Caco-2 (cell line): ENCODE measurements at regions not wholly inside any gene's neighbourhood (a gene's known extent, or its start where the extent isn't known, plus 50 kb on each side); places are given as distances from the start of the nearest gene placed in this dataset.

Experiments
- BruUV-seq: library from RNA; stranded (reverse); fragments of 400-500 nt; replicated peaks from 2 replicates; lab custom pipeline; 2021; lab: Mats Ljungman, UMichigan
- CTCF ChIA-PET: fragments of 300-600 bp; sonication (Branson Sonifier 250); formaldehyde crosslinking; loops from one replicate; lab custom pipeline; 2022; ENCODE audit warnings: antibody characterized with exemption; lab: Charles Lee
- POLR2A ChIA-PET: fragments of 300-600 bp; sonication (Branson Sonifier 250); formaldehyde crosslinking; loops from one replicate; lab custom pipeline; 2022; ENCODE audit warnings: antibody characterized with exemption; lab: Charles Lee
- DNase-seq, 2 experiments: peaks; one replicate each; pipeline versions ENCODE4 v3.0.0 to v3.0.0-alpha.2; 2020 to 2022
- H3K27me3 ChIP-seq: replicated peaks from 2 replicates; pipeline ENCODE4 v1.6.0; 2011; ENCODE audit warnings: low read length; ENCODE audit not compliant: control insufficient read depth, insufficient read depth
- H3K36me3 ChIP-seq: 2 replicates; pipeline ENCODE4 v1.5.1; 2011; ENCODE audit warnings: low read length; ENCODE audit not compliant: control insufficient read depth, insufficient read depth
- H3K4me1 ChIP-seq: fragments of 250-450 bp; sonication (Bioruptor Pico); 2 replicates; pipeline ENCODE4 v1.5.1; 2020; ENCODE audit warnings: mild to moderate bottlenecking
- H3K4me3 ChIP-seq: 2 replicates; pipeline ENCODE4 v1.5.1; 2011; ENCODE audit warnings: low read depth, mild to moderate bottlenecking, control low read depth, low read length
- H3K9me3 ChIP-seq: fragments of 250-450 bp; sonication (Bioruptor Pico); 2 replicates; pipeline ENCODE4 v1.5.1; 2020; ENCODE audit warnings: mild to moderate bottlenecking, moderate library complexity
- H3K27ac Mint-ChIP-seq: one replicate; pipeline ENCODE4 v1.8.0; 2022; ENCODE audit warnings: mixed read lengths; ENCODE audit not compliant: unreplicated experiment
- H3K27me3 Mint-ChIP-seq: one replicate; pipeline ENCODE4 v1.8.0; 2022; ENCODE audit warnings: mixed read lengths; ENCODE audit not compliant: insufficient read depth, unreplicated experiment
- H3K36me3 Mint-ChIP-seq: one replicate; pipeline ENCODE4 v1.8.0; 2022; ENCODE audit warnings: mild to moderate bottlenecking, mixed read lengths; ENCODE audit not compliant: insufficient read depth, unreplicated experiment
- H3K4me1 Mint-ChIP-seq: one replicate; pipeline ENCODE4 v1.8.0; 2022; ENCODE audit warnings: low read depth, mixed read lengths; ENCODE audit not compliant: unreplicated experiment
- H3K4me3 Mint-ChIP-seq: one replicate; pipeline ENCODE4 v1.8.0; 2022; ENCODE audit warnings: mild to moderate bottlenecking, moderate library complexity, mixed read lengths; ENCODE audit not compliant: unreplicated experiment
- H3K9me3 Mint-ChIP-seq: one replicate; pipeline ENCODE4 v1.8.0; 2022; ENCODE audit warnings: mixed read lengths; ENCODE audit not compliant: unreplicated experiment
- intact Hi-C: fragments of 100-400 bp; cut with micrococcal nuclease; formaldehyde crosslinking; loops from one replicate; pipeline ENCODE4 v1.10.0; 2022; ENCODE audit not compliant: unreplicated experiment
- TF ChIP-seq, protein P1 (sequence below), 2 experiments: fragments of 200-600 bp in 1 of 2; IDR thresholded peaks; 1 replicate in 1 of 2; 2 replicates in 1 of 2; pipeline versions ENCODE4 v1.5.1 to v1.8.0; 2011 to 2022; ENCODE audit warnings: antibody characterized with exemption in 1 of 2, control low read depth in 1 of 2, inconsistent platforms in 1 of 2, low read depth in 1 of 2, low read length in 1 of 2, mild to moderate bottlenecking in 1 of 2, moderate library complexity in 1 of 2; ENCODE audit not compliant: insufficient read depth in 1 of 2, severe bottlenecking in 1 of 2, unreplicated experiment in 1 of 2

DNA sequence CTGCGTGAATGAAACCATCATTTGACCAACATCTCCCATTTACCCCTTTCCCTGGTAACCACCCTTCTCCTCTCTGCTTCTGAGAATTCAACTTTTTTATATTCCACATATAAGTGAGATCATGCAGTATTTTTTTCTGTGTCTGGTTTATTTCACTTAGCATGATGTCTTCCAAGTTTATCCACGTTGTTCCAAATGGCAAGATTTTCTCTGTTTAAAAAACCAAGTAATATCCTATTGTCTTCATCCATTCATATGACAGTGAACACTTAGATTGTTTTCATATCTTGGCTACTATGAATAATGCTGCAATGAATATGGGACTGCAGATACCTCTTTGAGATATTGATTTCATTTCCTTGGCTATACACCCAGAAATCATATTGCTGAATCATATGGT, 362.4 kb upstream of the SLC7A11 start:
- no peak overlapping the region for H3K4me3 ChIP-seq
- Mint-ChIP-seq H3K27ac (no peak overlapping the region), H3K4me3 (no peak overlapping the region), H3K36me3 (no peaks in the 10 kb centered on the region), H3K9me3 (no peaks in the 10 kb centered on the region), H3K4me1 (no peaks in the 10 kb centered on the region), H3K27me3 (no peaks in the 10 kb centered on the region)
- TF ChIP-seq, protein P1, sequence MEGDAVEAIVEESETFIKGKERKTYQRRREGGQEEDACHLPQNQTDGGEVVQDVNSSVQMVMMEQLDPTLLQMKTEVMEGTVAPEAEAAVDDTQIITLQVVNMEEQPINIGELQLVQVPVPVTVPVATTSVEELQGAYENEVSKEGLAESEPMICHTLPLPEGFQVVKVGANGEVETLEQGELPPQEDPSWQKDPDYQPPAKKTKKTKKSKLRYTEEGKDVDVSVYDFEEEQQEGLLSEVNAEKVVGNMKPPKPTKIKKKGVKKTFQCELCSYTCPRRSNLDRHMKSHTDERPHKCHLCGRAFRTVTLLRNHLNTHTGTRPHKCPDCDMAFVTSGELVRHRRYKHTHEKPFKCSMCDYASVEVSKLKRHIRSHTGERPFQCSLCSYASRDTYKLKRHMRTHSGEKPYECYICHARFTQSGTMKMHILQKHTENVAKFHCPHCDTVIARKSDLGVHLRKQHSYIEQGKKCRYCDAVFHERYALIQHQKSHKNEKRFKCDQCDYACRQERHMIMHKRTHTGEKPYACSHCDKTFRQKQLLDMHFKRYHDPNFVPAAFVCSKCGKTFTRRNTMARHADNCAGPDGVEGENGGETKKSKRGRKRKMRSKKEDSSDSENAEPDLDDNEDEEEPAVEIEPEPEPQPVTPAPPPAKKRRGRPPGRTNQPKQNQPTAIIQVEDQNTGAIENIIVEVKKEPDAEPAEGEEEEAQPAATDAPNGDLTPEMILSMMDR (IDR thresholded peaks at IDR 0.05; ENCODE audit: insufficient read depth in 1 of 2, low read depth in 1 of 2, low read length in 1 of 2, severe bottlenecking in 1 of 2, unreplicated experiment in 1 of 2), result no peak
- H3K9me3 ChIP-seq, result no peaks in the 10 kb centered on the region
- no peaks in the 10 kb centered on the region for H3K36me3 ChIP-seq
- no TSS peak for BruUV-seq
- ChIA-PET CTCF (no interaction called here), POLR2A (no interaction called here)
- intact Hi-C loops, result no loop called here
- H3K27me3 ChIP-seq, result no peaks in the 10 kb centered on the region
- no peaks in the 10 kb centered on the region for H3K4me1 ChIP-seq
- DNase-seq, result no peak

DNA sequence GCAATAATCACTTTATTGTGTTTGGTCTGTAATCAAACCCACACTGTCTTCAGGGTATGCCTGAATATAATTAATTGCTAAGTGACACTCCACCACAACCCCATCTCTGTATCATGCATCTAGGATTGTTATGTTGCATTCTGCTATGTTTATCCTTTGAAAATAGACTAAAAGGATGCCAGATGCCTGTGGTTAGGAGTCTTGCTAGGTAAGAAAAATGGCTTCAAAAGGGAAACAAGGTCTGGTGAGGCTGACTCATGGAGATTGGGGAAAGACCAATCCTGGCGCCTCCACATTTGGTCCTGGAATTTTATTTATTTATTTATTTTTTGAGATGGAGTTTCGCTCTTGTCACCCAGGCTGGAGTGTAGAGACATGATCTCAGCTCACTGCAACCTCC, 360.5 kb upstream of the SLC7A11 start:
- ChIA-PET POLR2A (no interaction called here), CTCF (no interaction called here)
- Histone ChIP-seq H3K4me3 (no peak overlapping the region), H3K27me3 (no peaks in the 10 kb centered on the region), H3K36me3 (no peaks in the 10 kb centered on the region), H3K4me1 (no peaks in the 10 kb centered on the region), H3K9me3 (no peaks in the 10 kb centered on the region)
- no peak overlapping the region for H3K4me3 Mint-ChIP-seq
- TF ChIP-seq, protein P1 (IDR thresholded peaks at IDR 0.05; ENCODE audit: insufficient read depth in 1 of 2, low read depth in 1 of 2, low read length in 1 of 2, severe bottlenecking in 1 of 2, unreplicated experiment in 1 of 2), result no peak
- H3K36me3 Mint-ChIP-seq, result no peaks in the 10 kb centered on the region
- no TSS peak for BruUV-seq
- H3K9me3 Mint-ChIP-seq, result no peaks in the 10 kb centered on the region
- no peak for DNase-seq
- intact Hi-C loops, result no loop called here
- no peaks in the 10 kb centered on the region for H3K4me1 Mint-ChIP-seq
- no peaks in the 10 kb centered on the region for H3K27me3 Mint-ChIP-seq
- no peak overlapping the region for H3K27ac Mint-ChIP-seq

- ChIA-PET POLR2A (no interaction called here), CTCF (no interaction called here)
- Histone ChIP-seq H3K27me3 (no peaks in the 10 kb centered on the region), H3K4me1 (no peaks in the 10 kb centered on the region), H3K9me3 (no peaks in the 10 kb centered on the region), H3K4me3 (no peak overlapping the region), H3K36me3 (no peaks in the 10 kb centered on the region)
- DNase-seq, result no peak
- TF ChIP-seq, protein P1 (IDR thresholded peaks at IDR 0.05; ENCODE audit: insufficient read depth in 1 of 2, low read depth in 1 of 2, low read length in 1 of 2, severe bottlenecking in 1 of 2, unreplicated experiment in 1 of 2), result no peak
- H3K27ac Mint-ChIP-seq, result no peak overlapping the region
- no TSS peak for BruUV-seq
- no peak overlapping the region for H3K4me3 Mint-ChIP-seq
- peaks cover 6% of the 10 kb centered on the region for H3K27me3 Mint-ChIP-seq
- H3K36me3 Mint-ChIP-seq, result no peaks in the 10 kb centered on the region
- intact Hi-C loops, result no loop called here
- H3K9me3 Mint-ChIP-seq, result no peaks in the 10 kb centered on the region
- no peaks in the 10 kb centered on the region for H3K4me1 Mint-ChIP-seq
These were observed 357.8 kb upstream of the SLC7A11 start for GRCh38 chr4:138599965-138600364.
